ENCODE measurements at regions not wholly inside any gene's neighbourhood (a gene's known extent, or its start where the extent isn't known, plus 50 kb on each side); places are given as distances from the start of the nearest gene placed in this dataset.
"Not testable (repeated sequence)": the region's sequence is repeated elsewhere in the genome, so short reads cannot be mapped to it uniquely, and the experiment has no call there.

DNA sequence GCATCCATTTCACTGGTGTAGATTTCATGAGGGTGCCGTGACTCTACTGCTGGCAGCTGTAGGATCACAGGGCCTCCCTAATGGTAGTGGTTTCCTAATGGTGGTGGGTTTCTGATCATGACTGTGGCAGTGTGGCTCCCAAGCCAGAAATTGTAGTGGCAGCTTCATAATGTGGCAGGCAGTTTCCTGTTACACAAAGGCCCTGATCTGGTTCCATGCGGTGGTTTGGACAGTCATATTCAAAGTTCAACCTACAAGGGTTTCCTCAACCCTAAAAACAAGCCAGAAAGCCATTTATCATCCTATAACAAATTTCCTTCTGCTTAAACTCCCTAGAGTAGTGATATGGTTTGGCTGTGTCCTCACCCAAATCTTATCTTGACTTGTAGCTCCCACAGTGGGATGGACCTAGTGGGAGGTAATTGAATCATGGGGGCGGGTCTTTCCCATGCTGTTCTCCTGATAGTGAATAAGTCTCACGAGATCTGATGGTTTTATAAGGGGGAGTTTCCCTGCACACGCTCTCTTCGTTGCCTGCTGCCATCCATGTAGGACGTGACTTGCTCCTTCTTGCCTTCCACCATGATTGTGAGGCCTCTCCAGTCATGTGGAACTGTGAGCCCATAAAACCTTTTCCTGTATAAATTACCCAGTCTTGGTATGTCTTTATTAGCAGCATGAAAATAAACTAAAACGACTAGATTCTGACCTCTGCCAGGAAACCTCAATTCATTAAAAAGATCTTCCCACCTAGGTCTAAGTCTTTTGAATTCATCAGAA lies 257.1 kb downstream of the EFCAB11 start:
- no peak for DNase-seq

DNA sequence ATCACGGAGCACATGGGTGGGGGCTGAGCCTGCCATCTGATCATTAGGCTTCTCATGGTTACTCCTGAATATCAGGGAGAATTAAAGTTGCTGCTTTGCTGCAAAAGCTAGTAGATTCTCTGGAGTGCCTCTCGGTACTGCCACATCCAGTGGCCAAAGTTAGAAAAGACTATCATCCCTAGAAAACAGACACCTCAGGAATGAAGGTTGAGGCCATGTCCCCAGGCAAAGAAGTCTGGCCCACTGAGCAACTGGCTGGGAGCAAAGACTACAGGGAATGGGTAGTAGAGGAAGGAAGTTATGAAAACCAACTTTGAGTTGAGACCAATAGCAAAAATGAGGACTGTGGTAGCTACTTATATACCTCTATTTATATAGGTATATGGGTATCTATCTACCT lies 258.7 kb downstream of the EFCAB11 start:
- no peak for DNase-seq

DNA sequence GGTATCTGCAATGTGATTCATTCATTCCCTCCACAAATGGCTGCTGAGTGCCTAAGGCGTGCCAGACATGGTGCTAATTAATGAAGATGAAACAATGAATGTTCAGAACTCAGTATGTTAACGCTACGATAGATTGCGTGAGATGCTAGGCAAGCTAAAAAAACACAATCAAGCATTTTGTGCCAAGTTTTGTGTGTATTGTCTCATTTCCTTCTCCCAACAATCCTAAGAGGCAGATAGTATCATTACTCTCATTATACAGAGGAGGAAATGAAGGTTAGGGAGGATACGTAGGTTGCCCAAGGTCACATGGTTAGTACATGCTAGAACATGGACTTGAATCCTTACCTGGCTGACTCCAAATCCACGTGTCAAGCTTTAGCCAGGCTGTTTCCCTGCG lies 264.4 kb downstream of the EFCAB11 start:
- DNase-seq, result no peak

DNA sequence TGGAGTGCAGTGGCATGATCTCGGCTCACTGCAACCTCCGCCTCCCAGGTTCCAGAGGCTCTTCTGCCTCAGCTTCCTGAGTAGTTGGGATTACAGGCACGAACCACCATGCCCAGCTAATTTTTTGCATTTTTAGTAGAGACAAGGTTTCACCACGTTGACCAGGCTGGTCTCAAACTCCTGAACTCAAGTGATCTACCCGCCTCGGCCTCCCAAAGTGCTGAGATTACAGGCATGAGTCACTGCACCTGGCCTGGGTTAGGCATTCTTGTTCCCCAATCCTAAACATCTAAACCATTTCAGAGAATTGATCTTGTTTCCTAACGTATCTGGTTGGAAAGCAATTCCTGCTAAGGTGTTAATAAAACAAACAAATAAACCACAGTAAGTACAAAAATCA lies 264.8 kb downstream of the EFCAB11 start:
- not testable (repeated sequence) for DNase-seq

DNA sequence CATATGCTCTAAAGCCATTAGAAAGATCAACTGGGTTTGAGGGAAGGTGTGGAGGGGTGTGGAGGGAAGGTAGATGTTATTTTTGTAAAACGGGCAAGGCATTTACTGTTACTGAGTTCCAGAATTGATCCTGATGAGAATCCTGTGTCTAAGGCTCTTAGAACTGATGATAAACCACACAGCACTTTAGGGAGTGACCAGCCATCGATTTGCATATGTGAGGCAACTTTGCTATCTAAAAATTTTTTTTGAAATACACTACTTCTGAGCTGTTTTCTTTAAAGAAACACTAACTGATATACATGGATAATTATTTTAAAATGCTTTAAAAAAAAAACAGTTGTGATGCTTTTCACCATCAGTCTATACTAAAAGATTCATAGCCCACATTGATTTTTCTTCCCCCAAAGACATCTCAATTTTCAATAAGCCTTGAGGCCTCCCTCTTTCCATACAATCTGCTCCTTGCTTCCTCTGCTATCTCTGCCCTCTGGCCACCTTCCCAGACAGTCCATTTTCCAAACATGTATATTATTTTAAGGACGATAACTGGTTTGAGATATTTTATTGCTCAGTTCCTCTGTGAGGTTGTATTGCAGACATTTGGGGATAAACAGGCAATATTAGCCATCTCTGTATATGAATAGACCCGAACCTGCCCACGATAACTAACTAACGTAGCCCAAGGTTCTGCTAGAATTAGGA lies 265.9 kb downstream of the EFCAB11 start:
- DNase-seq, result no peak

DNA sequence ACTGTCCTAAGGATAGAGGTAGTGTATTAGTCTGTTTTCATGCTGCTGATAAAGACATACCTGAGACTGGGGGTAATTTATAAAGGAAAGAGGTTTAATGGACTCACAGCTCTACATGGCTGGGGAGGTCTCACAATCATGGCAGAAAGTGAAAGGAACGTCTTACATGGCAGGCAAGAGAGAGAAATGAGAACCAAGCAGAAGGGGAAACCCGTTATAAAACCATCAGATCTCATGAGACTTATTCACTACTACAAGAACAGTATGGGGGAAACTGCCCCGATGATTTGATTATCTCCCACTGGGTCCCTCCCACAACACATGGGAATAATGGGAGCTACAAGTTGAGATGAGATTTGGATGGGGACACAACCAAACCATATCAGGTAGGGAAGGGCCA lies 267.4 kb downstream of the EFCAB11 start:
- DNase-seq, result not testable (repeated sequence)

DNA sequence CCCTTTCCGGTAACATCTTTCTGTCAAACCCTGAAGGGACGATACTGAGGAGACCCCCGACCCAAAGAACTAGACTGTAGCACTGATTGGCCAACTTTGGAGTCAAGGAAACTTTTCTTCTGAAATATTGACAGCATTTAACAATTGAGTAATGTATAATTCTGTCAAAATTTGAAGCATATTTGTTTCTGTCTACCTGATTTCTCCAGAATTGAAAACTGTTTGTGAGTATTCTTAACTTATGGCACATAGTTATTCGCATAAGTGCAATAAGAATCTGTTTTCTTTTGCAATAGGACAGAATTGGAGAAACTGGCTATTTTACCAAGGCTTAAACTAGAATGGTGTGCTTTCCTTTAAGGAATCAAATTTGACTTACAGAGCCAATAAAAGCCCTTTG lies 267.1 kb upstream of the FOXN3 start:
- no peak for DNase-seq

DNA sequence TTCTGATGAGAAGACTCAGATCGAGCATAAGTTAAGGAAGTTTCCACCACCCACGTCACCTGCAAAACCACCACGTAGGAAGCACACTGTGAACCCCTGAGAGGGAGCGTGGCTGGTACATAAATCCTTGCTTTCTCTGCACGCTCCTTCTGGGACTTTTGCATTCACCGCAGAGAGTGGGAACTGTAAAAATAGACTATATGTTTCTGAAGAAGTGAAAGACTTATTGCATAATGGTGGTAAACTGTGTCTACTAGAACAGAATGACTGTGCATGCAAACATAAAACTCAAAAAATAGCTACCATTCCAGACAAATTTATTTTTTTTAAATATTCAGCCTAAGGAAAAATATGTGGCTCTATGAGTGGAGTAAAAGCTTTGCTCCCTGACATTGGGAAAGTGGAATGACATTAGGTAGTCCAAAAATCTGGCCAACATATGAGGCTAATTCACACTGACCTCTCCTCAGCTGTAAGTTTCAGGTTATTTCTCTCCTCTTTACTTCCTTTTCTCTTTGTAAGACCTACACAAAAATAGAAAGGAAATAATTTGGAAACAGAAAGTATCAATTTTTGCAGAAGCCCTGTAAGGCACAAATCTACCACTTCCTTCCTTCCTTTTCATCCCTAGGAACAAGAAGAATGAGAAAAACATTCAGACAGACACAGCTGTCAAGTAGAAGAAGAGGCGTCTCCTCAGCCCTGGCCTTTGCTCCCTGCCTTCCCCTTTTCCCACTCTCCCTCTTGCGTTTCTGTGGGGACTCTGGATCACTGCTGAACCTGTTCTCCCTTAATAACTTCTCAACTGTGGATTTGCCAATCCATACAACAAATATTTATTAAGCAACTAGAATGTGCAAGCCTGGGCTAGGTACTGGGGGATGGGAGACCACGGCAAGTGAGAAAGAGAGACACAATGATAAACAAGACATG lies 264.3 kb upstream of the FOXN3 start:
- peak; percentile 82 for DNase-seq

DNA sequence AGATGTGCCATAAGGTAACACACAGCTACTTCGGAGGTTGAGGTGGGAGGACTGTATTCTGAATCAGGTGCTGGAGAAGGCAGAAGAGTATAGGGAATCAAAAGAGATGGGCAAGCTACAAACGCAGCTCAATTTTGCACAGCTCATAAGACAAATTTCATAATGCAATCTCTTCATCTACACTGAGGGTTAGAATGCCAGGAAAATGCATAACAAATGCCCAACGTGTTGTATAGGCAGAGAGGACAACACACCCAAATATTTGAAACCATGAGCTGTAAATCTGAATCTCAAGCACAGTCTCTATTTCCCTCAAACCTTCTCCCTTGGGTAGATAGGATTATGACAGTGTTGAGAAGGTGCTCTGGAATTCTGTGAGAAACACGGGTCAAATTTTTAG lies 263.1 kb upstream of the FOXN3 start:
- DNase-seq, result no peak

DNA sequence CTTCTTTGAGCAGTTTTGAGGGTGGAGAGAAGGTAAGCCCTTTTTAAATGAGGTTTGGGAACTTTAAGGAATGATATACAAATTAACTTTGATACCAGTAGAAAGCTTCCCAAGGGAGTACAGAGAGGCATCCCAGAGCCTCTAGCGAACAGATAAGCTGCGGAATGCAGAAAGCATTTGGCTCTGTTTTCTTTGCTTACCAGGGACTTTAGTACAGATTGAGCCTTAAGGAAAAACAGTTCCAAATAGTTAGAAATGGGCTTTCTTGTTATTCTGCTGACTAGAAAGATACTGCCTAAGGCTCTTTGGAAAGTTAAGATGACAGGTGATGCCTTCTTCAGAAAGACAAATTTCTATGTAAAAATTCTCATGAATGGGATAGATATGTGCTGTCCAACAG lies 261.7 kb upstream of the FOXN3 start:
- no peak for DNase-seq

DNA sequence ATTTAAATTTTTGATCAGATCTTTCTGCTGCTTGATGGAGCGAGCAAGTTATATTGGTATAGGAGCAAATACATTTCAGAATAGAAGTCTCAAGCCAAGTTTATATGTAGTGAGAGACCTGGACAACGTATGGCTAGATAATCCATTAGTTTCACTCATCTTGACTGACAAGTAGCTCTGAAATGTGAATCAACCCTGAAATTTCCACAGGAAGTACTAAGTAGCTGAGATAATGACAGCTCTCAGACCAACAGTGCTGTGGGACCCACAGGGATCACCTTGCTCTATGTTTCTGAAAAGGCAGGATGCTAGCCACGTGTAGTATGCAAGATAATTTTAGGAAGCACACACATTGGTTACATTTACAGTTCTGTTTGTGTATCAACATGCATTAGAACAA lies 258.6 kb upstream of the FOXN3 start:
- DNase-seq, result no peak

DNA sequence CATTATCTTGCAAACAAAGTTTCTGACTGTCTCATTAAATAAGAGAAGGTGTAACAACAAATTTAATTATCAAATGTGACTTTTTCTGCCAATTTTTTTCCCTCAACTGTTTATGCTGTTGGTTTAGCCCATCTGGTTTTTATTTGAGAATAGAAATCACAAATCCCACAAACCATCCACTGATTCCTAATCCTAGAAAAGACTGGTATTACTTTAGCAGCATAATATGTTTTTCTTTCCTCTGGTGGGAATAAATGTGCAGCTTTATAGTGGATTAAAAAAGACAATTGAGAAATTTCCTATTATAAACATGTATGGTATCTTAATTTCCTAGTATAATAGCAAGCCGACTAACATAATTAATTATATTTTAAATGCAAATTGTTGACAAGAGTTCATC lies 257.9 kb upstream of the FOXN3 start:
- no peak for DNase-seq

DNA sequence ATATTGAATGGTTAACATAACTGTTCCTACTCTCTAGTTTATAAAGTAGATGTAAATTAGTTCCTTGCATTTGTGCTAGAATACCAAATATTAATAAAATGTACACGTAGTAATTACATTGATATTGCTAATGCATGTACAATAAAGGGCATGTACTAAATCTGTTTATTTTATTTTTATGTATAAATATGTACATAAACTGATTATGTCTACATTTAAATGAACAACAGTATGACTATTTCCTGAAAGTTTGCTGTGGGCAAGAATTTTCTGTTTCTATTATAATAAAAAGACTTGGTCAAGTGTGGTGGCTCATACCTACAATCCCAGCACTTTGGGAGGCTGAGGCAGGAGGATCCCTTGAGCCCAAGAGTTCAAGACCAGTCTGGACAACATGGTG lies 257.2 kb upstream of the FOXN3 start:
- DNase-seq, result no peak

DNA sequence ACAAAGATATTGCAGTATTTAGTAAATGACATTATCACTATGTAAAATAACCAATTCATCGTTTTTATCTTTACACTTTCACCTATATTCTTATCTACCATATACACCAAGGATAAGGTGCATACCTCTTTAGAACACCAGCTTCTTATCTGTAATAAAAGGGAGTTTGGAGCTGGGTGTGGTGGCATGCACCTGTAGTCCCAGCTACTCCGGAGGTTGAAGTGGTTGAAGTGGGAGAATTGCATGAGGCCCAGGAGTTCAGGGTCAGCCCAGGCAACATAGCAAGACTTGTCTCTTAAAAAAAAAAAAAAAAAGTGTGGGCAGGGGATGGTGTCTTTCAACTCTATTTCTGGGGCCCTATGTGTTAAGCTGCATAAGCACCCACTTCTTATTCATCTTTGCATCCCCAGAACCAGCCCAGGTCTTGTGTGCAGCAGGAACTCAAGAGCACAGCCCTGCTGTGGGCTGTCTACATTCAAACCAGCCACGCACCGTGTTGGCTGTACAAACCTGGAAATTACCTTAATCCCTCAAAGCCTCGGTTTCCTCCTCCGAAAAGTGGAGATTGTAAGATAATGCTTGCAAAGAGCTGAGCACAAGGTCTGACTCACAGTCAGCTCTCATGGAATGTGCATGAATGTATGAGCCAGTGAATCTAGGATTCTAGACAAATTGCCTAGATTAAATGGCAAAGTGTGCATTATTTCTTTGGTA lies 256.6 kb upstream of the FOXN3 start:
- peak; percentile 34 for DNase-seq

DNA sequence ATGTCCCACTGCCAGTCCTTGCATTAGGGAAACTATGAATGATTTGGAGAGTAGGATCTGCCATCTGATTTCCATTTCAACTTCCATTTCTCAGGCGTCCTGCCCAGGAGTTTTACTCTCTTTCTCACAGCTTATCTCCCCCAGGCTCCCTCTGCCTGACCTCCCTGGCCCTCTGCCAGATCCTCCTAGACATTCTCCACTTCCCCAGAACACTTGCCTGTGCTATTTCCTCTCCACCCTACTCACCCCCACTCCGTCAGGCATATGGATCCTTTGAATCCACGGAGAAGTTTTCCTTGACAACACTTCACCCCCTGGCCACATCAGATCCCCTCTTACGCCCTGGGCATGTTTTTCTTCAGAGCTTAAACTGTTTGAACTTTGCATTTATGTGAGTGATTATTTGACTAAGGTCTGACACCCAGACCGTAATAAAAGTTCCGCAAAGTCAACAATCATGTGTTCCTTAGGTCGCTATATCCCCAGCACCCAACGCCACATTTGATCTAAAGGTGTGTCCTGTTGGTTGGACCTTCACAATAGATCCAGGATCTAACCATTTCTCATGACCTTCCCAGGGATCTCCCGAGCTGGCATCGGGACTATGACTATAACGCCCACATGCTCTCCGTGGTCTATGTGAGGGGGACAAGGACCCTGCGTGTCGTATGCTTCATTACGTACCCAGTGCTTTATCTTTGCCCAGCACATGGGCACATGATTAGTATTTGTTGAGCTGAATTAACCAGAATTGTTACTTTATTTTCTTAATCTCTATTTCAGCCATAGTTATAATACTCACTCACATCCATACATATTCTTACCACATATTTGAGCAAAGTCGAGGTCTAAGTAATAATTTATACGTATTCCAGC lies 255.8 kb upstream of the FOXN3 start:
- no peak for DNase-seq

DNA sequence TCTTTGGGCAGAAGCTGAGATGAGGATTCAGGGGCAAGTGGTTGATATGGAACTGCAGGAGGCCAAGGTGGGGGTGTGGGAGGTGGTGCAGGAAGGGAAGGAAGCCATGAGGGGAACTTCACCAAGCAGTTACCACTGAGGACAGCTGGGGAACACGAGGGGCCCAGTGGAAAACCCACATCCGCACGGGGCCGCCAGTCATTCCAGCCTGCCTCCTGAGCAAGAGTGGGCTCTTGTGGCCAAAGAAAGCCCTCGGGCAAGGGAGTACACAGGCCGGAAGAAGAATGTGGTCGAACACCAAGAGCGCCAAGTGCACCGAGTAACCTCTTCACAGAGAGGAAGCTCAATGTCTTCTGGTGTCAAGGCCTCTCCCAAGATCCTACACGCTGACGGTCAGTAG lies 252.2 kb upstream of the FOXN3 start:
- peak; percentile 34 for DNase-seq

DNA sequence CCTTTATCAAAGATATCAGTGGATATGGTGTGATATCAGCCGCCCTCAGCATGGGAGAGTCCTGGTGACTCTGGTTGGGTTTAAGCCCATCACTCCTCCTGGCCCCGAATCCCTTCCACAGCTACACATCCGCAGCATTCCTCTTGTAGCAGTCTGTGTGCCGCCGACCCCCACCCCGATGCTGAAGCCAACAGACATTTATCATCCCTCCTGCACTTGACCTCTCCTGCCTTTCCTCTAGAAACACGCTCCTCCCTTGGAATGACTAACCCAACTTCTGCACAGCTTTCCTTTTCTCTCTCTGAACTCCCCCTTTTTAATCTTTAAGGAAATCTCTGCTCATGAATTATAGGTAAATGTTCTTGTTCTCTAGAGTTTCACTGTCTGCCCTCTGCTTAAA lies 250.9 kb upstream of the FOXN3 start:
- DNase-seq, result no peak

DNA sequence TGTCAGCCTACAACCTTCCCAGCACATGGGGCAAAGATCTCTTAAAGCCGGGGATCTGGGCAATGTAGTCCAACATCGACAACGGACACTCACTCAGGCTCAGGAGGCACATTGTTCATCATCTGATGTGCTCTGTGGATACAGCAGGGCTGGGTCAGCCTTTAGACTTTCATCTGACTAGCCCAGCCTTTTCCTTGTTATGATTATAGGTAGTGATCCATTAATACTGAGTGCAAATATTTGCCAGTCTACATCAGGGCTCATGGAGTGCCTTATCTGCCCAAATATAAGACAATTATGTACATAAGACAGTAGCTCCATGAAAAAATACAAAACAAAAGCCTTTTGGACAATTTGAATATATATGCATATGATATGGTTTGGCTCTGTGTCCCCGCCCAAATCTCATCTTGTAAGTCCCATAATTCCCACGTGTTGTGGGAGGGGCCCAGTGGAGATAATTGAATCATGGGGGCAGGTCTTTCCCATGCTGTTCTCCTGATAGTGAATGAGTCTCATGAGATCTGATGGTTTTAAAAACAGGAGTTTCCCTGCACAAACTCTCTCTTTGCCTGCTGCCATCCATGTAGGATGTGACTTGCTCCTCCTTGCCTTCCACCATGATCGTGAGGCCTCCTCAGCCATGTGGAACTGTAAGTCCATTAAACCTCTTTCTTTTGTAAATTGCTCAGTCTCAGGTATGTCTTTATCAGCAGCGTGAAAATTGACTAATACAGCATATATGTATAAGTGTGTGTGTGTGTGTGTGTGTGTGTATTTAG lies 248.5 kb upstream of the FOXN3 start:
- not testable (repeated sequence) for DNase-seq

DNA sequence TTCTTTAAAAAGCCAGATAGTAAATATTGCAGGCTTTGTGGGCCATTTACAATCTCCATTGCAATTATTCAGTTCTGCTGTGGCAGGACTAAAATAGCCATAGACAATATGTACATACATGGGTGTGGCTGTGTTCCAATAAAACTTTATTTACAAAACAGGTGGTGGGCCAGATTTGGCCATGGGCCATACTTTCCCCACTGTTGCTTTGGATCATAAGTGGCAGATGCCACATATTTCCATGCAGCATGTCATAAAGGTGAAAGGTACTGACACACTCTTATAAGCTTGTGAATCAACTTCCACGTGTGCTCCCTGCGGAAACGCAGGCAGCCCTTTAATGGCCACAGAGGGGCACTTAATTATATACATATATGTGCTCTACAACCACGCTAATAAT lies 244.4 kb upstream of the FOXN3 start:
- no peak for DNase-seq

DNA sequence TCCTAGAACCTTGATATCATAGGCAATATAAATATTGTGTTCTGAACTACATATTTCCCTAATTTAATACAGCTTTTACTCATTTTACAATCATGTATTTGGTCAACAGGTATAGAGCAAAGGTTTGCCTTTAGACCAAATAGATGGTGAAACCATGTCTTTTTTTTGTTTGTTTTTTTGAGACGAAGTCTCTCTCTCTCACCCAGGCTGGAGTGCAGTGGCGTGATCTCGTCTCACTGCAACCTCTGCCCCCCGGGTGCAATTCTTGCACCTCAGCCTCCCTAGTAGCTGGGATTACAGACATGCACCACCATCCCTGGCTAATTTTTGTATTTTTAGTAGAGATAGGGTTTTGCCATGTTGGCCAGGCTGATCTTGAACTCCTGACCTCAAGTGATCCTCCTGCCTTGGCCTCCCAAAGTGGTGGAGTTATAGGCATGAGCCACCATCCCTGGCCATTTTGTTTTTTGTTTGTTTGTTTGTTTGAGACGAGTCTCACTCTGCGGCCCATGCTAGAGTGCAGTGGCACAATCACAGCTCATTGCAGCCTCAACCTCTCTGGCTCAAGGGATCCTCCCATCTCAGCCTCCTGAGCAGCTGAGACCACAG lies 243.7 kb upstream of the FOXN3 start:
- not testable (repeated sequence) for DNase-seq

DNA sequence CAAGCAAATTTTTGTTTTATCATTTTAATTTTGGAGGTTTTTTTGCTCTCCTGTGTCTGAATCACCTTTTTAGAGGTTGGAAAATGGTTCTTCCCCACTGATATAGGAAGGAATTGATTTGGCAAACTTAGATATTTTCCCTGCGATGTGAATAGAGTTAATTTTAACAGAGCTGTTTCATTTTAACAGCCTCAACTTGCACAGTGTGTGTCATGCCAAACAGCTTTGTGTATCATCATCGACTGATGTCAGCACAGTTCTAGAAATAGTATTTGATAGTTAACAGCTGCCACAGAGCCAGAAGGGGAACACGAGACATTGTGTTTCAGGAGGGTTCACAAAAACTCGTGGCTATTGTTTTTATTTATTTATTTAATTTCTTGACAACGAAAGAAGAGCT lies 243.1 kb upstream of the FOXN3 start:
- no peak for DNase-seq

Data from stimulated activated CD4-positive, alpha-beta T cell treated with anti-CD3 and anti-CD28 coated beads, Interleukin-15, amount 100 ng/mL, for 24 hours (primary cell).